ENCODE measurements at regions not wholly inside any gene's neighbourhood (a gene's known extent, or its start where the extent isn't known, plus 50 kb on each side); places are given as distances from the start of the nearest gene placed in this dataset.

GRCh38 chr21:27257908-27258556 is 291.1 kb upstream of the ADAMTS5 start:
- H3K27ac ChIP-seq = no peak overlapping the region
- no peaks in the 10 kb centered on the region for H3K27me3 ChIP-seq
- H3K4me1 ChIP-seq = no peaks in the 10 kb centered on the region
- WGBS, 2 donors = 51 to 72% methylated on average over 3 of the region's 3 CpGs
- no peaks in the 10 kb centered on the region for H3K36me3 ChIP-seq
- no peak overlapping the region for H3K4me3 ChIP-seq
- TF ChIP-seq, protein P1, sequence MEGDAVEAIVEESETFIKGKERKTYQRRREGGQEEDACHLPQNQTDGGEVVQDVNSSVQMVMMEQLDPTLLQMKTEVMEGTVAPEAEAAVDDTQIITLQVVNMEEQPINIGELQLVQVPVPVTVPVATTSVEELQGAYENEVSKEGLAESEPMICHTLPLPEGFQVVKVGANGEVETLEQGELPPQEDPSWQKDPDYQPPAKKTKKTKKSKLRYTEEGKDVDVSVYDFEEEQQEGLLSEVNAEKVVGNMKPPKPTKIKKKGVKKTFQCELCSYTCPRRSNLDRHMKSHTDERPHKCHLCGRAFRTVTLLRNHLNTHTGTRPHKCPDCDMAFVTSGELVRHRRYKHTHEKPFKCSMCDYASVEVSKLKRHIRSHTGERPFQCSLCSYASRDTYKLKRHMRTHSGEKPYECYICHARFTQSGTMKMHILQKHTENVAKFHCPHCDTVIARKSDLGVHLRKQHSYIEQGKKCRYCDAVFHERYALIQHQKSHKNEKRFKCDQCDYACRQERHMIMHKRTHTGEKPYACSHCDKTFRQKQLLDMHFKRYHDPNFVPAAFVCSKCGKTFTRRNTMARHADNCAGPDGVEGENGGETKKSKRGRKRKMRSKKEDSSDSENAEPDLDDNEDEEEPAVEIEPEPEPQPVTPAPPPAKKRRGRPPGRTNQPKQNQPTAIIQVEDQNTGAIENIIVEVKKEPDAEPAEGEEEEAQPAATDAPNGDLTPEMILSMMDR (IDR thresholded peaks at IDR 0.05) = no peak
- TF ChIP-seq POLR2A (IDR thresholded peaks at IDR 0.05) = no peak
- no peak for DNase-seq
- H3K9me3 ChIP-seq = no peaks in the 10 kb centered on the region
- intact Hi-C loops (cut with DNase I) = no loop called here

DNA sequence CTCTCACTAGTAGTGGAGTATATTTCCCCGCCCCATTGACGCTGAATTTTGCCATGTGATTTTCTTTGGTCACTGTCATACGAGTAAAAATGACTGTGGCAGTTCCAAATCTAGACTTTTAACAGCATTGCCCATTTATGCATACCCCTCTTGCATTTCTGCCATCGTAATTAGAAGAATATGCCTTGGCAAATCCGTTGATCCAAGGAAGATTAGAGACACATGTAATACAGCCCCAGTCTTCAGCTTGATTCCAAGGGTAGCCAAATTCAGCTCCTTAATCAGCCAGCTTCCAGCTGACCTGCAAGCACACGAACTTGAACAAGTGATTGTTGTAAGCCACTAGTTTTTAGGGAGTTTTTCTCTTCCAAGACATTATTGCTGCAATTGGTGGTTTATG is 290.3 kb upstream of the ADAMTS5 start:
- Histone ChIP-seq H3K36me3 (no peaks in the 10 kb centered on the region), H3K4me1 (no peaks in the 10 kb centered on the region), H3K27ac (no peak overlapping the region), H3K9me3 (no peaks in the 10 kb centered on the region), H3K27me3 (no peaks in the 10 kb centered on the region), H3K4me3 (no peak overlapping the region)
- DNase-seq = no peak
- intact Hi-C loops (cut with DNase I) = no loop called here
- TF ChIP-seq POLR2A (IDR thresholded peaks at IDR 0.05) = no peak
- TF ChIP-seq, protein P1 (IDR thresholded peaks at IDR 0.05) = no peak
- WGBS, 2 donors = 59 to 67% methylated on average over 6 of the region's 6 CpGs

DNA sequence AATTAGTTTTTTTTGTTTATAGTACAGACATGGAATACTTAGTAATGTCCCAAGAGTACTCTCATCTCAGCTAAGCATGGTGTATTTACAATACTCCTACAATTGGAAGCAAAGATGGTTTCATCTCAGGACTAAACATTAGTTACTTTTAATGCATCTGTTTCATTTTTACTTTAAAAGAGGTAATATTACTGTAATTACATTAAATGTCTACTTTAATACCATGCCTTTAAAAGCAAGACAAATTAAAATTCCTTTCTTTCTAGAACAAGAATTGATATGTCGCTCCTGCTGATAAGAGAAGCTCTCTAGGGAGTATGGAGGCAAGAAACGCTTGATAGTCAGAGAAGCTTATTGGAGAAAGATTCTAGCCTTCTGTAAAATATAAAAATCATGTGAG is 284.9 kb upstream of the ADAMTS5 start:
- no peak overlapping the region for H3K27ac ChIP-seq
- no peaks in the 10 kb centered on the region for H3K9me3 ChIP-seq
- 88 to 90% methylated on average over 2 of the region's 2 CpGs for WGBS, 2 donors
- no peak for DNase-seq
- H3K36me3 ChIP-seq = no peaks in the 10 kb centered on the region
- TF ChIP-seq, protein P1 (IDR thresholded peaks at IDR 0.05) = no peak
- no peak for TF ChIP-seq POLR2A (IDR thresholded peaks at IDR 0.05)
- intact Hi-C loops (cut with DNase I) = no loop called here
- peaks cover 0 to 5% (median 0%) of the 10 kb centered on the region in 3 donors for H3K4me1 ChIP-seq
- H3K4me3 ChIP-seq = no peak overlapping the region
- no peaks in the 10 kb centered on the region for H3K27me3 ChIP-seq

DNA sequence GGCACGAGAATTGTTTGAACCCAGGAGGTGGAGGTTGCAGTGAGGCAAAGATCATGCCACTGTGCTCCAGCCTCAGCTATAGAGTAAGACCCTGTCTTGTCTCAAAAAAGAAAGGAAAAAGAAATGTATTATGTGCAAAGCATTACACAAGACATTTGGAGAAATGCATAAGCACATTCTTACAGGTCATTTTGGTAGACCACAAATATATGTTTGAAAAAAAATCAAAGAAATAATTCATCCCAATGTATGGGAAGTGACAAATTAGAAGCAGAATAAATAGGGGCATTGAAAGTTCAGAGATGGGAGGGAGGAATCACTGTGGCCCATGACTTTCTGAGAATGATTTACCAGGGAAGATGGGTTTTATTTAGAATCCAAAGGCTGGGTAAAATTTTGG is 283.5 kb upstream of the ADAMTS5 start:
- DNase-seq = no peak

GRCh38 chr21:27248814-27249213 is 281.9 kb upstream of the ADAMTS5 start:
- no peaks in the 10 kb centered on the region for H3K9me3 ChIP-seq
- no peak for DNase-seq
- TF ChIP-seq, protein P1 (IDR thresholded peaks at IDR 0.05) = no peak
- no peak for TF ChIP-seq POLR2A (IDR thresholded peaks at IDR 0.05)
- H3K4me1 ChIP-seq = peaks cover 0 to 5% (median 0%) of the 10 kb centered on the region in 3 donors
- H3K27me3 ChIP-seq = no peaks in the 10 kb centered on the region
- H3K36me3 ChIP-seq = no peaks in the 10 kb centered on the region
- no peak overlapping the region for H3K4me3 ChIP-seq
- intact Hi-C loops (cut with DNase I) = no loop called here
- no peak overlapping the region for H3K27ac ChIP-seq
- WGBS, 2 donors = 24 to 67% methylated on average over 1 of the region's 1 CpG

More for the DNA sequence above, 283.5 kb upstream of the ADAMTS5 start:
- intact Hi-C loops (cut with DNase I) = no loop called here
- 64 to 71% methylated on average over 1 of the region's 1 CpG for WGBS, 2 donors
- no peak overlapping the region for H3K27ac ChIP-seq
- H3K27me3 ChIP-seq = no peaks in the 10 kb centered on the region
- H3K4me1 ChIP-seq = peaks cover 0 to 5% (median 0%) of the 10 kb centered on the region in 3 donors
- H3K9me3 ChIP-seq = no peaks in the 10 kb centered on the region
- no peak for TF ChIP-seq POLR2A (IDR thresholded peaks at IDR 0.05)
- H3K36me3 ChIP-seq = no peaks in the 10 kb centered on the region
- no peak overlapping the region for H3K4me3 ChIP-seq

GRCh38 chr21:27246741-27247140 is 279.9 kb upstream of the ADAMTS5 start:
- TF ChIP-seq, protein P1 (IDR thresholded peaks at IDR 0.05) = no peak
- no peak for TF ChIP-seq POLR2A (IDR thresholded peaks at IDR 0.05)
- Histone ChIP-seq H3K4me1 (peaks cover 0 to 5% (median 0%) of the 10 kb centered on the region in 3 donors), H3K4me3 (no peak overlapping the region), H3K36me3 (no peaks in the 10 kb centered on the region), H3K9me3 (no peaks in the 10 kb centered on the region), H3K27me3 (no peaks in the 10 kb centered on the region), H3K27ac (no peak overlapping the region)
- intact Hi-C loops (cut with DNase I) = no loop called here
- 79 to 91% methylated on average over 5 of the region's 5 CpGs for WGBS, 2 donors
- DNase-seq = no peak
